Tibial nerve (tissue), 4 donors: ENCODE measurements at regions not wholly inside any gene's neighbourhood (a gene's known extent, or its start where the extent isn't known, plus 50 kb on each side); places are given as distances from the start of the nearest gene placed in this dataset.

ENCODE experiments used
- DNase-seq, 2 donors: peaks; one replicate each; pipeline ENCODE4 v3.0.0-alpha.2; 2019; ENCODE audit warnings: low spot score in 2 of 2
- H3K27ac ChIP-seq, 4 donors: fragments of 200-600 bp; sonication (generic) in 3 of 4; one replicate each; pipeline ENCODE4 v1.5.1; 2017 to 2019; ENCODE audit warnings: mild to moderate bottlenecking in 1 of 4
- H3K27me3 ChIP-seq, 2 donors: fragments of 200-600 bp; sonication (generic) in 1 of 2; one replicate each; pipeline versions ENCODE4 v1.5.1 to v1.6.0; 2017 to 2019
- H3K36me3 ChIP-seq, 3 donors: fragments of 200-600 bp; sonication (generic); one replicate each; pipeline ENCODE4 v1.5.1; 2018 to 2019
- H3K4me1 ChIP-seq, 4 donors: fragments of 200-600 bp; sonication (generic) in 3 of 4; one replicate each; pipeline ENCODE4 v1.5.1; 2017 to 2019
- H3K4me3 ChIP-seq, 4 donors: fragments of 200-600 bp; sonication (generic) in 3 of 4; one replicate each; pipeline ENCODE4 v1.5.1; 2017 to 2019; ENCODE audit warnings: mild to moderate bottlenecking in 1 of 4, moderate library complexity in 1 of 4
- H3K9me3 ChIP-seq, 4 donors: fragments of 200-600 bp; sonication (generic) in 3 of 4; one replicate each; pipeline ENCODE4 v1.5.1; 2017 to 2019
- EP300 ChIP-seq, 2 donors: sonication (generic); formaldehyde crosslinking; IDR thresholded peaks; one replicate each; pipeline ENCODE4 v1.6.1; 2017; ENCODE audit warnings: antibody characterized with exemption in 2 of 2, mild to moderate bottlenecking in 1 of 2
- POLR2A ChIP-seq, 2 donors: fragments of 450-650 bp; IDR thresholded peaks; one replicate each; pipeline ENCODE4 v1.6.1; 2017; ENCODE audit warnings: antibody characterized with exemption in 2 of 2, mild to moderate bottlenecking in 2 of 2, moderate library complexity in 2 of 2
- WGBS, 2 donors: methylation state at CpG; one replicate each; pipeline ENCODE4 v1.1.5; 2018; 5-methylcytosine and 5-hydroxymethylcytosine counted together
- TF ChIP-seq, protein P1 (sequence below), 5 experiments: fragments of 200-600 bp in 3 of 5; fragments of 450-650 bp in 2 of 5; sonication (generic) in 3 of 5; IDR thresholded peaks; one replicate each; pipeline ENCODE4 v1.5.1; 2016 to 2019; ENCODE audit warnings: antibody characterized with exemption in 5 of 5, mild to moderate bottlenecking in 3 of 5, moderate library complexity in 2 of 5

DNA sequence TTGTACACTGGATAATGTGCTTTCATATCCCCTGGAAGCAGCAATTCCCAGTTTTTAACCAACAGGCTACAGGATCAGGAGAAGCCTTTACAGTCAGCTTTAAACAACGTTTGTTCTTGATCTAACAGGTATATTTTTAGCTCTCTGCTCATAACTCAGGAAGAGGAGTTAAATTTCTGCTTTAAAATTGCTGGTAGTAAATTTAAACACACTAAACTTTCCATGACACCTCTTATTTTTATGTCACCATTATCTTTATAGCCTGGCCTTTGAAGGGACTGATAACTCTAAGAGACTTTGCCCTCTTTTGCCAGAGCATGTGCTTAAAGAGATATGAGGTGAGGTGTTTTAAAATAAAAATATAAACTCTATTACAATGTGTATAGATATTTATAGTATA is 119.6 kb upstream of the BRINP3 start:
- no peak for DNase-seq
- no peak overlapping the region for H3K4me3 ChIP-seq
- 22 to 27% methylated on average over 1 of the region's 1 CpG for WGBS, 2 donors
- no peaks in the 10 kb centered on the region for H3K9me3 ChIP-seq
- no peaks in the 10 kb centered on the region for H3K36me3 ChIP-seq
- H3K4me1 ChIP-seq = no peaks in the 10 kb centered on the region
- H3K27ac ChIP-seq = no peak overlapping the region
- H3K27me3 ChIP-seq = no peaks in the 10 kb centered on the region
- TF ChIP-seq EP300 (IDR thresholded peaks at IDR 0.05) (no peak), POLR2A (IDR thresholded peaks at IDR 0.05) (no peak)

DNA sequence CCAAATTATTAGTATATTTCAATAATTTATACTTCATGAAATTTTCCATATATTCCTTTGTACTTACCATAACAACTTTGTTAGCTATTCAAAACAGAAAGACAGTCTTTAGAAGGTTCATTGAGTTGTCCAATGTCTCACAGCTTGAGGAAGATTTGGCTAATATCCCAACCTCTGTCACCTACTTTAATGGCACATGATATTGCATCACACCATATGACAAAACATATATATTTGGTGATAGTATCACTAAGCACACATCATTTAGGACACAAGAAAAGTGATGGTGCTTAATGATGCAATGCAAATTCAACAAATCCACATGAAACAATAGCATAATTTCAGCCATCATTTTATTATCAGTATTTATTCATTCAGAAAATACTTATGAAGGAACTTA is 122.0 kb upstream of the BRINP3 start:
- DNase-seq = no peak
- TF ChIP-seq EP300 (IDR thresholded peaks at IDR 0.05) = no peak
- TF ChIP-seq, protein P1, sequence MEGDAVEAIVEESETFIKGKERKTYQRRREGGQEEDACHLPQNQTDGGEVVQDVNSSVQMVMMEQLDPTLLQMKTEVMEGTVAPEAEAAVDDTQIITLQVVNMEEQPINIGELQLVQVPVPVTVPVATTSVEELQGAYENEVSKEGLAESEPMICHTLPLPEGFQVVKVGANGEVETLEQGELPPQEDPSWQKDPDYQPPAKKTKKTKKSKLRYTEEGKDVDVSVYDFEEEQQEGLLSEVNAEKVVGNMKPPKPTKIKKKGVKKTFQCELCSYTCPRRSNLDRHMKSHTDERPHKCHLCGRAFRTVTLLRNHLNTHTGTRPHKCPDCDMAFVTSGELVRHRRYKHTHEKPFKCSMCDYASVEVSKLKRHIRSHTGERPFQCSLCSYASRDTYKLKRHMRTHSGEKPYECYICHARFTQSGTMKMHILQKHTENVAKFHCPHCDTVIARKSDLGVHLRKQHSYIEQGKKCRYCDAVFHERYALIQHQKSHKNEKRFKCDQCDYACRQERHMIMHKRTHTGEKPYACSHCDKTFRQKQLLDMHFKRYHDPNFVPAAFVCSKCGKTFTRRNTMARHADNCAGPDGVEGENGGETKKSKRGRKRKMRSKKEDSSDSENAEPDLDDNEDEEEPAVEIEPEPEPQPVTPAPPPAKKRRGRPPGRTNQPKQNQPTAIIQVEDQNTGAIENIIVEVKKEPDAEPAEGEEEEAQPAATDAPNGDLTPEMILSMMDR (IDR thresholded peaks at IDR 0.05) = no peak
- no peak for TF ChIP-seq POLR2A (IDR thresholded peaks at IDR 0.05)
- Histone ChIP-seq H3K9me3 (no peaks in the 10 kb centered on the region), H3K27ac (no peak overlapping the region), H3K27me3 (no peaks in the 10 kb centered on the region), H3K36me3 (no peaks in the 10 kb centered on the region), H3K4me1 (no peaks in the 10 kb centered on the region), H3K4me3 (no peak overlapping the region)

DNA sequence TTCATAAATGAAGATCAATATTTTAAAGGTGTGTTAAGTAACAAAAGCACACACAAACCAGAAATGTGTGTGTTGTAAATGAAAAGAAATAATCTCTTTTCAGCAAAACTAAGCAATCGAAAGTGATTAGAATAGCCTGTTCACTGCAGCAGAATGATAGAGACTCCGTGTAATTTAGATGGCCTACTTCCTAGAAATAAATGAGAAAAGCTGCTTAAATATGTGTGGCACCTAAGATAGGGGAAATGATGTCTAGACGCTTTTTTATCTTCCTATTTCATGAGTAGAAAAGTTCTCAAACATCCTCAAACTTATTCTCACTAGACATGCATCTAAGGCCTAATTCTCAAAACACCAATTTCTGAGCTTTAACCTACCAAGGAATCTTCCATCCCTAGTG is 124.7 kb upstream of the BRINP3 start:
- Histone ChIP-seq H3K36me3 (no peaks in the 10 kb centered on the region), H3K27ac (no peak overlapping the region), H3K27me3 (no peaks in the 10 kb centered on the region), H3K9me3 (no peaks in the 10 kb centered on the region), H3K4me3 (no peak overlapping the region), H3K4me1 (no peaks in the 10 kb centered on the region)
- DNase-seq = no peak
- 74 to 79% methylated on average over 3 of the region's 3 CpGs for WGBS, 2 donors
- no peak for TF ChIP-seq POLR2A (IDR thresholded peaks at IDR 0.05)
- TF ChIP-seq, protein P1 (IDR thresholded peaks at IDR 0.05) = no peak
- no peak for TF ChIP-seq EP300 (IDR thresholded peaks at IDR 0.05)

DNA sequence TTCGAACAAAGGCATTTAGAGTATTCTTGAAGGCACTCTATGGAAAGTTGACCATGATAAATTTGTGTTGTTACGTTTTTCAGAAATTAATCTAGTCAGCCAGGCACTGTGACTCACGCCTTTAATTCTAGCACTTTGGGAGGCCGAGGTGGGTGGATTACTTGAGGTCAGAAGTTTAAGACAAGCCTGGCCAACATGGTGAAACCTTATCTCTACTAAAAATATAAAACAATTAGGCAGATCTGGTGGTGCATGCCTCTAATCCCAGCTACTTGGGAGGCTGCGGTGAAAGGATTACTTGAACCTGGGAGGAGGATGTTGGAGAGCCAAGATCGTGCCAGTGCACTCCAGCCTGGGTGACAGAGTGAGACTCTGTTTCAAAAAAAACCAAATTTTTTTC is 130.6 kb upstream of the BRINP3 start:
- DNase-seq = no peak
- WGBS, 2 donors = 74 to 80% methylated on average over 6 of the region's 6 CpGs
- Histone ChIP-seq H3K9me3 (no peaks in the 10 kb centered on the region), H3K27ac (no peak overlapping the region), H3K27me3 (no peaks in the 10 kb centered on the region), H3K4me3 (no peak overlapping the region), H3K36me3 (no peaks in the 10 kb centered on the region), H3K4me1 (no peaks in the 10 kb centered on the region)
- TF ChIP-seq POLR2A (IDR thresholded peaks at IDR 0.05) (no peak), EP300 (IDR thresholded peaks at IDR 0.05) (no peak)

DNA sequence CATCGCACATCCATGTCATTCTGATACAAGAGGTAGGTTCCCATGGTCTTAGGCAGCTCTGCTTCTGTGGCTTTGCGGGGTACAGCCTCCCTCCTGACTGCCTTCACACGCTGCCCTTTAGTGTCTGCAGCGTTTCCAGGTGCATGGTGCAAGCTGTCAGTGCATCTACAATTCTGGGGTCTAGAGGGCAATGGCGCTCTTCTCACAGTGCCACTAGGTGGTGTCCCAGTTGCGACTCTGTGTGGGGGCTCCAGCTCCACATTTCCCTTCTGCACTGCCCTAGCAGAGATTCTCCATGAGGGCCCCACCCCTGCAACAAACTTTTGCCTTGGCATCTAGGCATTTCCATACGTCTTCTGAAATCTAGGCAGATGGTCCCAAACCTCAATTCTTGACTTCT is 138.2 kb upstream of the BRINP3 start:
- DNase-seq = no peak
- Histone ChIP-seq H3K4me3 (no peak overlapping the region), H3K36me3 (no peaks in the 10 kb centered on the region), H3K9me3 (no peaks in the 10 kb centered on the region), H3K27me3 (no peaks in the 10 kb centered on the region), H3K27ac (no peak overlapping the region), H3K4me1 (no peaks in the 10 kb centered on the region)
- TF ChIP-seq POLR2A (IDR thresholded peaks at IDR 0.05) = no peak
- TF ChIP-seq, protein P1 (IDR thresholded peaks at IDR 0.05) = no peak
- no peak for TF ChIP-seq EP300 (IDR thresholded peaks at IDR 0.05)
- 92 to 93% methylated on average over 7 of the region's 7 CpGs for WGBS, 2 donors

DNA sequence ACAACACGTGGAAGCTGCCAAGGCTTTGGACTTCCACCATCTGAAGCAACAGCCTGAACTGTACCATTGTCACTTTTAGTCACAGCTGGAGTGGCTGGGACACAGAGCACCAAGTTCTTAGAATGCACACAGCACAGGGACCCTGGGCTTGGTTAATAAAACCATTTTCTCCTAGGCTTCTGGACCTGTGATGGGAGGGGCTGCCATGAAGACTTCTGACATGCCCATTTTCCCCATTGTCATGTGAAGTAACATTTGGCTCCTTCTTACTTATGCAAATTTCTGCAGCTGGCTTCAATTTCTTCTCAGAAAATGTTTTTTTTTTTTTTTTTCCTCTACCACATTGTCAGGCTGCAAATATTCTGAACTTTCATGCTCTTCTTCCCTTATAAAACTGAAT is 138.6 kb upstream of the BRINP3 start:
- no peak overlapping the region for H3K4me3 ChIP-seq
- TF ChIP-seq EP300 (IDR thresholded peaks at IDR 0.05) (no peak), POLR2A (IDR thresholded peaks at IDR 0.05) (no peak)
- TF ChIP-seq, protein P1 (IDR thresholded peaks at IDR 0.05) = no peak
- H3K27ac ChIP-seq = no peak overlapping the region
- DNase-seq = no peak
- WGBS, 2 donors = 85 to 87% methylated on average over 1 of the region's 1 CpG
- H3K4me1 ChIP-seq = no peaks in the 10 kb centered on the region
- no peaks in the 10 kb centered on the region for H3K36me3 ChIP-seq
- no peaks in the 10 kb centered on the region for H3K27me3 ChIP-seq
- no peaks in the 10 kb centered on the region for H3K9me3 ChIP-seq
